Body of pancreas (tissue), 4 donors: ENCODE measurements at regions not wholly inside any gene's neighbourhood (a gene's known extent, or its start where the extent isn't known, plus 50 kb on each side); places are given as distances from the start of the nearest gene placed in this dataset.
A peak's percentile ranks its signal among the peaks of the same experiment; 100 is the strongest.

Experiments used
- ATAC-seq: fragments of 150-250 bp; one replicate; pipeline ENCODE4 v1.9.1; 2016
- DNase-seq, 4 donors: peaks; one replicate each; pipeline ENCODE4 v3.0.0-alpha.2; 2019
- H3K27ac ChIP-seq, 4 donors: fragments of 200-600 bp; sonication (generic); 1 replicate in 3 of 4; 2 replicates in 1 of 4; pipeline versions ENCODE4 v1.5.1 to v1.6.1; 2016 to 2019; ENCODE audit warnings: mild to moderate bottlenecking in 1 of 4, mixed read lengths in 1 of 4, moderate library complexity in 1 of 4
- H3K27me3 ChIP-seq, 2 donors: fragments of 200-600 bp; sonication (generic); one replicate each; pipeline ENCODE4 v1.6.0; 2016; ENCODE audit warnings: mild to moderate bottlenecking in 1 of 2
- H3K36me3 ChIP-seq, 2 donors: fragments of 200-600 bp; sonication (generic); replicated peaks in 1 of 2; 2 replicates each; pipeline ENCODE4 v1.5.1; 2016; ENCODE audit warnings: low read depth in 2 of 2; ENCODE audit not compliant: insufficient read depth in 1 of 2
- H3K4me1 ChIP-seq: fragments of 200-600 bp; sonication (generic); one replicate; pipeline ENCODE4 v1.6.0; 2016
- H3K4me3 ChIP-seq, 2 donors: fragments of 200-600 bp; sonication (generic); 1 replicate in 1 of 2; 2 replicates in 1 of 2; pipeline ENCODE4 v1.5.1; 2016 to 2019
- H3K9me3 ChIP-seq, 3 donors: fragments of 200-600 bp; sonication (generic); 1 replicate in 2 of 3; 2 replicates in 1 of 3; pipeline ENCODE4 v1.5.1; 2016
- POLR2A ChIP-seq, 3 donors: fragments of 450-650 bp; IDR thresholded peaks; one replicate each; pipeline ENCODE4 v1.6.1; 2016; ENCODE audit warnings: antibody characterized with exemption in 3 of 3, mild to moderate bottlenecking in 2 of 3
- WGBS, 2 donors: methylation state at CpG; one replicate each; pipeline ENCODE4 v1.1.5; 2017; 5-methylcytosine and 5-hydroxymethylcytosine counted together
- intact Hi-C: fragments of 100-400 bp; cut with DNase I; formaldehyde crosslinking; loops from one replicate; pipeline ENCODE4 v1.15.1; 2023
- TF ChIP-seq, protein P1 (sequence below), 7 experiments: fragments of 450-650 bp in 4 of 7; fragments of 200-600 bp in 3 of 7; sonication (generic) in 3 of 7; IDR thresholded peaks; one replicate each; pipeline ENCODE4 v1.5.1; 2016 to 2019; ENCODE audit warnings: antibody characterized with exemption in 7 of 7

DNA sequence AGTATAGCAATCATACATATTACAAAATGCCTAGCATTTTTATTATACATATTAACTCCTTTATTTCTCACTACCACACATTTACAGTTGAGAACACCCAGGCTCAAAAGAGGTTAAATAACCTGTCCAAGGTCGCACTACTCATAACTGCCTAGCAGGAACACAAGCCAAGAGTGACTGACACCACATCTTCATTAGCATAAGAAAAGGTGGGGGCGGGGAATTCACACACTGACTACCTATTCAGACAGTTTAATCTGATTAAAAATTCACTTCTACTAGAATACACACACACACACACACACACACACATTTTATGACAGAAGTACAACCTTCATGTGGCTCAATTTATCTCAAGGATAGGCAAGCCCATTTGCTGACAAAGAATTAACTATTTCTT, 77.8 kb upstream of the CACHD1 start:
- H3K4me1 ChIP-seq: no peaks in the 10 kb centered on the region
- no peak overlapping the region for H3K4me3 ChIP-seq
- no peaks in the 10 kb centered on the region for H3K9me3 ChIP-seq
- no peaks in the 10 kb centered on the region for H3K36me3 ChIP-seq
- no peaks in the 10 kb centered on the region for H3K27me3 ChIP-seq
- DNase-seq: peak; percentile 18 to 62 (median 43)
- no peak overlapping the region for H3K27ac ChIP-seq
- no peak for ATAC-seq
- intact Hi-C loops: no loop called here
- WGBS, 2 donors: 9 to 17% methylated on average over 2 of the region's 2 CpGs
- TF ChIP-seq, protein P1, sequence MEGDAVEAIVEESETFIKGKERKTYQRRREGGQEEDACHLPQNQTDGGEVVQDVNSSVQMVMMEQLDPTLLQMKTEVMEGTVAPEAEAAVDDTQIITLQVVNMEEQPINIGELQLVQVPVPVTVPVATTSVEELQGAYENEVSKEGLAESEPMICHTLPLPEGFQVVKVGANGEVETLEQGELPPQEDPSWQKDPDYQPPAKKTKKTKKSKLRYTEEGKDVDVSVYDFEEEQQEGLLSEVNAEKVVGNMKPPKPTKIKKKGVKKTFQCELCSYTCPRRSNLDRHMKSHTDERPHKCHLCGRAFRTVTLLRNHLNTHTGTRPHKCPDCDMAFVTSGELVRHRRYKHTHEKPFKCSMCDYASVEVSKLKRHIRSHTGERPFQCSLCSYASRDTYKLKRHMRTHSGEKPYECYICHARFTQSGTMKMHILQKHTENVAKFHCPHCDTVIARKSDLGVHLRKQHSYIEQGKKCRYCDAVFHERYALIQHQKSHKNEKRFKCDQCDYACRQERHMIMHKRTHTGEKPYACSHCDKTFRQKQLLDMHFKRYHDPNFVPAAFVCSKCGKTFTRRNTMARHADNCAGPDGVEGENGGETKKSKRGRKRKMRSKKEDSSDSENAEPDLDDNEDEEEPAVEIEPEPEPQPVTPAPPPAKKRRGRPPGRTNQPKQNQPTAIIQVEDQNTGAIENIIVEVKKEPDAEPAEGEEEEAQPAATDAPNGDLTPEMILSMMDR (IDR thresholded peaks at IDR 0.05): no peak
- TF ChIP-seq POLR2A (IDR thresholded peaks at IDR 0.05): no peak

DNA sequence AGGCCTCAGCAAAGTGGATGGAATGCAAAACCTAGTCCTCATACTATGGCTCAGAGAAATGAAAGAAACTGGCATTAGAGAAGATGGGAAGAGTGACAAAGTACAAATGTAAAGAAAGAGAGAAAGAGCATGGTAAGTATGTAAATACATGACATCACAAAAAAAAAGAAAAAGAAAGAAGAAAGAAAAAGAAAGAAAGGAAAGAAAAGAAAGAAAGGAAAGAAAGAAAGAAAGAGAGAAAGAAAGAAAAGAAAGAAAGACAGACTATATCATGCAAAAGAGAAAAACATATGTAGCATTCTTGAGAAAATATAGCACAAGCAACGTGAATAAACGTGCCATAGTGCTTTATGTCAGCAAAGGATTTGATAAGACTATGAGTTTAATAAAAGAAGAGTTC, 76.1 kb upstream of the CACHD1 start:
- Histone ChIP-seq H3K36me3 (no peaks in the 10 kb centered on the region), H3K4me1 (no peaks in the 10 kb centered on the region), H3K27me3 (no peaks in the 10 kb centered on the region), H3K4me3 (no peak overlapping the region), H3K27ac (no peak overlapping the region), H3K9me3 (no peaks in the 10 kb centered on the region)
- ATAC-seq (no peak), DNase-seq (no peak)
- intact Hi-C loops: no loop called here
- no peak for TF ChIP-seq POLR2A (IDR thresholded peaks at IDR 0.05)
- TF ChIP-seq, protein P1 (IDR thresholded peaks at IDR 0.05): no peak
- WGBS, 2 donors: 75 to 88% methylated on average over 2 of the region's 2 CpGs

DNA sequence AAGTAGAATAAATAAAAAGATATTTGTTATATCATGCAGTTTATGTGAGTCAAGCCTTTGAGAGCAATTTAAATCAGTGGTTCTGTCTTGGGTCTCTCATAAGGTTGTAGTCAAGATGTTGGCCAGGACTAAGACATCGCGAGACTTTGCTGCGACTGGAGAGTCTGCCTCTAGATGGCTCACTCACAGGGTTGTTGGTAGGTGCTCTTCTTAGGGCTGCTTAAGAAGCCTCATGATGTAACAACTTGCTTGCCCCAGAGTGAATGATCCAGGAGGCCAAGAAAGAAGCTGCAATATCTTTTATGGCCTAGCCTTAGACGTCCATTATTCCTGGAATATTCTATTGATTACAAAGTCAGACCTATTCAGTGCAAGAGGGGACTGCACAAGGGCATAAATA, 73.1 kb upstream of the CACHD1 start:
- intact Hi-C loops: no loop called here
- WGBS, 2 donors: 72% methylated on average over 4 of the region's 4 CpGs
- Histone ChIP-seq H3K9me3 (no peaks in the 10 kb centered on the region), H3K27ac (no peak overlapping the region), H3K27me3 (no peaks in the 10 kb centered on the region), H3K4me3 (no peak overlapping the region), H3K4me1 (no peaks in the 10 kb centered on the region), H3K36me3 (no peaks in the 10 kb centered on the region)
- ATAC-seq (no peak), DNase-seq (peak in 1 of 4 donors; percentile 6)
- no peak for TF ChIP-seq POLR2A (IDR thresholded peaks at IDR 0.05)
- TF ChIP-seq, protein P1 (IDR thresholded peaks at IDR 0.05): no peak

DNA sequence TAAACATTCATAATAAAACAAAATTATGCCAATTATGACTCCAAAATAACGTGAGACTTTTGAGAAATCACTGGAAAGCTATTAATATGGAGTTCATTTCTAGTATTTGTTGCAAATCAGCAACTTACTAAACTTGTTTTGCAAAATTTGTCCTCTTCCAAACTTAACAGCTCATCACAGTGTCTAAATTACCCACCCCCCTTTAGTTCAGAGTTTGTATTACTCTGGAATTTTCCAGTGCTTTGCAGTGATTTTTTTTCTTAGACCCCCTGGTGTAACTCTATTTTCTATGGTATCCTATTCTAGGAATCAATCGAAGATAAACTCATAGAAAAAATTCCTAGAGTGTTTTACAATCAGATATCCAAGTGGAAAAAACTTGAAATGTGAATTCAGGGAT, 72.4 kb upstream of the CACHD1 start:
- no peaks in the 10 kb centered on the region for H3K4me1 ChIP-seq
- no peaks in the 10 kb centered on the region for H3K9me3 ChIP-seq
- ATAC-seq (no peak), DNase-seq (no peak)
- no peak overlapping the region for H3K27ac ChIP-seq
- no peak overlapping the region for H3K4me3 ChIP-seq
- H3K27me3 ChIP-seq: no peaks in the 10 kb centered on the region
- intact Hi-C loops: no loop called here
- WGBS, 2 donors: 62 to 69% methylated on average over 2 of the region's 2 CpGs
- TF ChIP-seq, protein P1 (IDR thresholded peaks at IDR 0.05): no peak
- no peak for TF ChIP-seq POLR2A (IDR thresholded peaks at IDR 0.05)
- no peaks in the 10 kb centered on the region for H3K36me3 ChIP-seq

DNA sequence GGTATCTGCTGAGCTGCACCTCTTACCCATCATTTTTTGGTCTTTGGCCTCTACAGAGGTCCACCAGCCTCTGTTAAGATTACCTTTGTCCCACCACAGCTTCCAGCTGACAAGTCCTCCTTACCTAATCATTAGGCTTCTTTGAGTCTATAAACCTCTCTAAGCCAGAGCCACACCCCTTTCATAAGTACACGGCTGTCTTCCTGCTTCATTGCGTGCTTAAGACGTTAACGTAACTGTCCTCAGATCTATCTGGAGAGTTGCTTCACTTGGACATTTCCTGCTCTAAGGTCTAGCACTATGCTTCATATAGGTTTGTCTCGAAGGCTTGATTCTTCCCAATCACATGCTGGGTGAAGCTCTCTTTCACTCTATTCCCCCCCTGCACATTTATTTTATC, 71.0 kb upstream of the CACHD1 start:
- no peak overlapping the region for H3K27ac ChIP-seq
- WGBS, 2 donors: 76 to 83% methylated on average over 5 of the region's 5 CpGs
- H3K4me1 ChIP-seq: no peaks in the 10 kb centered on the region
- DNase-seq (no peak), ATAC-seq (no peak)
- no peak overlapping the region for H3K4me3 ChIP-seq
- H3K9me3 ChIP-seq: no peaks in the 10 kb centered on the region
- H3K27me3 ChIP-seq: no peaks in the 10 kb centered on the region
- intact Hi-C loops: no loop called here
- no peaks in the 10 kb centered on the region for H3K36me3 ChIP-seq
- TF ChIP-seq, protein P1 (IDR thresholded peaks at IDR 0.05): no peak
- TF ChIP-seq POLR2A (IDR thresholded peaks at IDR 0.05): no peak
